ENCODE measurements at regions not wholly inside any gene's neighbourhood (a gene's known extent, or its start where the extent isn't known, plus 50 kb on each side); places are given as distances from the start of the nearest gene placed in this dataset.

GRCh38 chr13:105334211-105334610, 1201.3 kb downstream of the EFNB2 start:
- DNase-seq = no peak

GRCh38 chr13:105333416-105333815, 1202.0 kb downstream of the EFNB2 start:
- no peak for DNase-seq

GRCh38 chr13:105329359-105329758, 1206.1 kb downstream of the EFNB2 start:
- DNase-seq = no peak

- no peak for DNase-seq
These were observed 1207.2 kb downstream of the EFNB2 start for GRCh38 chr13:105328212-105328611.

GRCh38 chr13:105327581-105328126, 1207.8 kb downstream of the EFNB2 start:
- DNase-seq = no peak

GRCh38 chr13:105319875-105320274, 1215.6 kb downstream of the EFNB2 start:
- no peak for DNase-seq

GRCh38 chr13:105316731-105317130, 1218.7 kb downstream of the EFNB2 start:
- no peak for DNase-seq

- DNase-seq = no peak
These were observed 1222.6 kb downstream of the EFNB2 start for GRCh38 chr13:105312906-105313305.

GRCh38 chr13:105311094-105311493, 1224.4 kb downstream of the EFNB2 start:
- no peak for DNase-seq

- no peak for DNase-seq
These were observed 1227.7 kb downstream of the EFNB2 start for GRCh38 chr13:105307776-105308175.

GRCh38 chr13:105297839-105298238, 1237.6 kb downstream of the EFNB2 start:
- DNase-seq = no peak

- DNase-seq = no peak
These were observed 1243.5 kb downstream of the EFNB2 start for GRCh38 chr13:105291987-105292386.

GRCh38 chr13:105290596-105290995, 1244.9 kb downstream of the EFNB2 start:
- no peak for DNase-seq

- no peak for DNase-seq
These were observed 1249.9 kb downstream of the EFNB2 start for GRCh38 chr13:105285526-105285925.

- no peak for DNase-seq
These were observed 1252.8 kb downstream of the EFNB2 start for GRCh38 chr13:105282406-105283285.

- no peak for DNase-seq
These were observed 1256.5 kb downstream of the EFNB2 start for GRCh38 chr13:105278943-105279381.

- no peak for DNase-seq
These were observed 1258.9 kb downstream of the EFNB2 start for GRCh38 chr13:105276571-105276970.

GRCh38 chr13:105273665-105274222, 1261.7 kb downstream of the EFNB2 start:
- DNase-seq = no peak

GRCh38 chr13:105272660-105273631, 1262.5 kb downstream of the EFNB2 start:
- no peak for DNase-seq

- DNase-seq = no peak
These were observed 1268.8 kb downstream of the EFNB2 start for GRCh38 chr13:105266615-105267014.

GRCh38 chr13:105262579-105262978, 1272.9 kb downstream of the EFNB2 start:
- no peak for DNase-seq

GRCh38 chr13:105259426-105259825, 1276.0 kb downstream of the EFNB2 start:
- no peak for DNase-seq

GRCh38 chr13:105255472-105255871, 1280.0 kb downstream of the EFNB2 start:
- no peak for DNase-seq

Data from NCI-H2029 (cell line).